Epithelial cell of proximal tubule (primary cell): ENCODE measurements at regions not wholly inside any gene's neighbourhood (a gene's known extent, or its start where the extent isn't known, plus 50 kb on each side); places are given as distances from the start of the nearest gene placed in this dataset.

Experiments
- DNase-seq: peaks from one replicate; pipeline ENCODE4 v3.0.0-alpha.2; 2011; ENCODE audit warnings: low read depth
- H3K4me3 ChIP-seq: 2 replicates; pipeline ENCODE4 v1.5.1; 2011; ENCODE audit warnings: low read depth, mild to moderate bottlenecking, low read length
- CTCF ChIP-seq: conservative IDR thresholded peaks from 2 replicates; pipeline ENCODE4 v1.5.1; 2012; ENCODE audit warnings: low read depth, mild to moderate bottlenecking, low read length

GRCh38 chr4:128596115-128596514, 213.4 kb upstream of the JADE1 start:
- no peak overlapping the region for H3K4me3 ChIP-seq
- TF ChIP-seq CTCF = no peak
- peak; percentile 61 for DNase-seq

GRCh38 chr4:128591482-128591881, 218.0 kb upstream of the JADE1 start:
- TF ChIP-seq CTCF = no peak
- DNase-seq = no peak
- H3K4me3 ChIP-seq = no peak overlapping the region

- DNase-seq = no peak
- no peak overlapping the region for H3K4me3 ChIP-seq
- TF ChIP-seq CTCF = no peak
Observed at GRCh38 chr4:128590773-128591172, 218.7 kb upstream of the JADE1 start.

- no peak for TF ChIP-seq CTCF
- DNase-seq = peak; percentile 59
- no peak overlapping the region for H3K4me3 ChIP-seq
Observed at GRCh38 chr4:128590034-128590740, 219.3 kb upstream of the JADE1 start.

- no peak for TF ChIP-seq CTCF
- DNase-seq = no peak
- H3K4me3 ChIP-seq = no peak overlapping the region
Observed at GRCh38 chr4:128589384-128589965, 220.0 kb upstream of the JADE1 start.

GRCh38 chr4:128587382-128587781, 222.1 kb upstream of the JADE1 start:
- TF ChIP-seq CTCF = no peak
- DNase-seq = no peak
- H3K4me3 ChIP-seq = no peak overlapping the region
